Embryonic facial prominence (tissue), 1 donor: ENCODE measurements at regions not wholly inside any gene's neighbourhood (a gene's known extent, or its start where the extent isn't known, plus 50 kb on each side); places are given as distances from the start of the nearest gene placed in this dataset.

Source experiments
- DNase-seq: peaks from one replicate; pipeline ENCODE4 v3.0.0-alpha.2; 2016; ENCODE audit errors: extremely low spot score

DNA sequence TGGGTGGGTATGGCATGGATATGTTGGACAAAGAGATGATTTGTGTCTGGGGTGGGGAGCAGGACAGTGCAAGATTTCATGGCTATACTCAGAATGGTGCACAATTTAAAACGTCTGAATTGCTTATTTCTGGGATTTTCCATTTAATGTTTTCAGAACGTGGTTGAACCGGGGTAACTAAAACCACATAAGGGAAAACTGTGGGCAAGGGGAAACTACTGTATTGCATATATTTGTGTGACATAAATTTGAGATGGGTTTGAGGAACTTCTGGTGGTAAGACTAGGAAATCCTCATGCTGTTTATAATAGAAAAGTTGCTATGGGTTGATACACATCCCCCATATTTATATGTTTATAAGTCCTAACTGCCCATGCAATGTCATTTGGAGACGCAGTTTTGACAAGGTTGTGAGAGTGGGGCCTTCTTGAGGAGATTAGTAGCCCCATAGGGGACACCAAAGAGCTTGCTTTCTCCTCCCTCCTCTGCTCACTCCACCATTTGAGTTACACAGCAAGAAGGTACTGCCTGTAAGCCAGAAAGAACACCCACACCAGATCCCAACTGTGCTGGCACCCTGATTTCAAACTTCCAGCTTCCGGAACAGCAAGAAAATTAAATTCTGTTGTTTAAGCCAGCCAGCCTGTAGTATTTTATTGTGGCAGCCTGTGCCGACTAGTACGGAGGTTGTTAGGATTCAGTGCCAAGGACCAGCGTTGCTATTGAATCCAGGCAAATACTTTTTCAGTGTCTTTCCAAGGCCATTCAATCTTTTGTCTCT lies 2118.9 kb downstream of the MAT2B start:
- DNase-seq = no peak

- no peak for DNase-seq
Measured at GRCh38 chr5:165626161-165626560, 2120.7 kb downstream of the MAT2B start.

GRCh38 chr5:165627548-165628170 lies 2122.2 kb downstream of the MAT2B start:
- no peak for DNase-seq

- peak; percentile 13 for DNase-seq
Measured at GRCh38 chr5:165630261-165630778, 2124.9 kb downstream of the MAT2B start.

DNA sequence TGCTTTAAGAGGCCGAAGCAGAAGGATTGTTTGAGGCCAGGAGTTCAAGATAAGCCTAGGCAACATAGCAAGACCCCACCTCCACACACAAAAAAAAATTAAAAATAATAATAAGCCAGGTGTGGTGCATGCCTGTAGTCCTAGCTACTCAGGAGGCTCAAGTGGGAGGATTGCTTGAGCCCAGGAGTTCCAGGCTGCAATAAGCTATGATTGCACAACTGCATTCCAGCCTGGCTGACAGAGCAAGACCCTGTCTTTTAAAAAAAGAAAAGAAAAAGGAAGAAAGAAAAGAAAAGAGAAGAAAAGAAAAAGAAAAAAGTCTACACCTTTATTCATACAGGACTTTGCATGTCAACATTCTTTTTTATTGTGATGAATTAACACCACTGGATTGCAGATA lies 2125.8 kb downstream of the MAT2B start:
- no peak for DNase-seq

DNA sequence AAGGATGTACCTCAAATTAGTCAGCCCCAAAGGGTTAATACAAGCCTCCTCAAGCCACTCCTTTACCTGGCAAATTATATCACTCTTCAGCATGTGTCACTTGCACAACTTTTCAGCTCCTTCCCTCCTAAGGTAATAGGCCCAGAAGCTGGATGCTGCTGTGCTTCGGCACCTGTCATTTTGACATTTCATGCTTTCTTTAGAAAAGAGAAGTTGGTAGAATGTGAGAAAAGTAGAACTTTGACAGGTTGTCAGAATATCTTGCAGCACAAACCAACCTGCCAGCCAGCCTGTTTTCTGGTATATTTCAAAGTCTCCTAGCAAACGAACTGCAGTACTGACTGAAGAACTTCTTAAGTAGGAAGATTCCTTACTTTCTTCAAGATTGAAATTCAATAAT lies 2136.9 kb downstream of the MAT2B start:
- DNase-seq = no peak

- no peak for DNase-seq
Measured at GRCh38 chr5:165665735-165666400, 2160.4 kb downstream of the MAT2B start.

DNA sequence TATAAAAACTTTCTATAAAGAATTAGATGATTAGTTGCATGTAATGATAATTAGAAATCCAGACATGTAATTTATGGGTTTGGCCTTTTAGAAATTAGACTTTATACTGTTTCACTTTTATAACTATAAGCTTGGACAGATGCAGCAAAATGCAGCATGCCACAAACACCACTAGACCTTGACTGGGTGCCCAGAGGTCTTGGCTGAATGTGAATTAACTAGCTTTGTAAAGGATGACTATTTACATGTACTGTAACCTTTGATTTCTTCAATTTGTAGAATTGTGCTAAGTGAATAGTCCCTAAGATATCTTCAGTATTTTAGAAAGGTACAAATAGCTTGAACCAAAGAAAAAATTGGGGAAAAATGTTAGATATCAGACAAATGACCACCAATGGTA lies 2168.1 kb downstream of the MAT2B start:
- no peak for DNase-seq

DNA sequence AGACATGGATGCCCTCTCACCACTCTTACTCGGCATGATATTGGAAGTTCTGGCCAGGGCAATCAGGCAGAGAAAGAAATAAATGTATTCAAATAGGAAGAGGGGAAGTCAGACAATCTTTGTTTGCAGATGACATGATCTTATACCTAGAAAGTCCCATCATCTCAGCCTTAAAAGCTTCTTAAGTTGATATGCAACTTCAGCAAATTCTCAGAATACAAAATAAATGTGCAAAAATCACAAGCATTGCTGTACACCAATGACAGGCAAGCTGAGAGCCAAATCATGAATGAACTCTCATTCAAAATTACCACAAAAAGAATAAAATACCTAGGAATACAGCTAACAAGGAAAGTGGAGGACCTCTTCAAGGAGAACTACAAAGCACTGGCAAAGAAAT lies 2190.4 kb downstream of the MAT2B start:
- DNase-seq = no peak

DNA sequence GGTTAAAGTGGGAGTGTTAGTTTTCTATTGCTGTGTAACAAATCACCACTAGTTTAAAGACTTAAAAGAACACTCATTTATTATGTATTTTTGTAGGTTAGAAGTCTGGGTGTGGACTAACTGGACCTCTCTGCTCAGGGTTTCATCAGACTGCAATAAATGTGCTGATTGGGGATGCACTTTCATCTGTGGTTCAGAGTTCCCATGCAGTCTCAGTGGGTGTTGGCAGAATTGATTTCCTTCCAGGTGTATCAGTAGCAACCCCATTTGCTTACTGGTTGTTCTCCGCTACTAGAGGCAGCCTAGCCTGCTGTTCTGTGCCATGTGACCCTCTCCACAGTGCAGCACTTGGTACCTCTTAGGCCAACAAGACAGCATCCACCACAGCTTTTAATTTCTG lies 2200.5 kb downstream of the MAT2B start:
- no peak for DNase-seq

DNA sequence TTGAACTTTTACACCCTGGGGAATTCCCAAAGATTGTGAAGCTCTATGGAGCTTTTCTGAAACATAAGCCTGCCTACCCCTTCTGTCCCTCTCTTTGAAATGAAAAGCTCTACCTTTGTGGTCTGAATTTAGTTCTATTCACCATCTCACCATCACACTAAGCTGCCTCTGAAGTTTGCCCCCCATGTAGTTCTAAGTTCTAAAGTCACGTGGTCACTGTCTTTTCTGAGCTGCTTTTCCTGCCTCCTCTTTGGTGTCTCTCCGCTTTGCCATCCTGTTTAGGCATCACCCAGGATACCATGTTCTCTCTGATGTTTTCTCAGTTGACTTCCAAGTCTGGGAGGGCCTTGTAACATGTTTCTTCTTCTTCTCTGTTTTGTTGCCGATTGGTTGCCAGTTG lies 2206.6 kb downstream of the MAT2B start:
- no peak for DNase-seq

GRCh38 chr5:165714598-165714997 lies 2209.2 kb downstream of the MAT2B start:
- no peak for DNase-seq

DNA sequence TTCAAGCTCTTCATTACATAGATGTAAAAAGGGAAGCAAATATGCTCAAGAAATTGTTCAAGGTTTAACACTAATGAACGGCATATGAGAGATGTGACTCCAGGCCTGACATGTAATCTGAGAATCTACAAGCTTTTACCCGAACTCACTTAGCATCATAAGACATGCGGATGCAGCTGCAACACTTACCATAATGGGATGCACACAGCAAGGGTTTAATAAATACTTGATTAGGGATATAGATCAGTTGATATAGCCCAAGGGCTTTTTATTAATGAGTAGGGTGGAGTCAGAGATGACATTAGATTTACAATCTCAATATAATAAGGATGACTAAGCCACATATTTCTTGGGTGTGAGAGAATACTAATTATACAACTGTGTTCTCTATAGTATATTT lies 2215.5 kb downstream of the MAT2B start:
- no peak for DNase-seq

DNA sequence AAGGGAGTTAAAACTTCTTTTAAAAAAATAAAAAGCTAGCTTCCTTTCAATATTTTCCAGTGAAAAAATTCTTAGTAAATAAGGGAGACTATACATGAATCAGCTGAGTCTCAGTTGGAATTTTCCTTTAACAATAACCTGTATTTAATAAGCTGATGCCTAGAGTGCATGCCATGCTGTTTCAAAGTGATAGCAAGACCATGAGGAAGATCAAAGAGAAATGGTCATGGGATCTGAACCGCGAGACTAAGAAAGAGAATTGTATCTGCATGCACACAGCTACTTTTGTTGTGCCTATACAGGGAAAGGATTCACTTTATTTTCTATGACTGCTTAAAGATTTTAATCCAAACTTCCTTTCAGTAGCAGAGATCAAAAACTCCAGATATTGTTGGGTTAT lies 2217.0 kb downstream of the MAT2B start:
- DNase-seq = no peak

GRCh38 chr5:165723931-165724330 lies 2218.5 kb downstream of the MAT2B start:
- DNase-seq = no peak

DNA sequence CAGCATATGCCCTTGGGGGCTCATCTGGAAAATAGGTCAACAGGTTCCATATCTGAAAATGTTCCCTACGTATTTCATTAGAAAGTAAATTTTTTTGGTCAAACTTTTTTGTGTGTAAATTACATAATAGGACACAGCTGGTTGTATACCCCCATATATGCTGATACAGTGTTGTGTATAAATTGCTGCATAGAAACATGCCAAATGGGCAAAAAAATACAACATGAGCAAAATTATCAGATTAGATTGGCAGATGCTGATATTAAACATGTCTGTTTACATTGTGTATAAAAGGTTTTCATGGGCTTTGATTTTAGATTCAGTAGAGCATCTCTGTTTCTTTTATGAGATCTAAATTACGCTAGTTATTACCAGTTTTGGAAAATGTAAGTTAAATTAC lies 2223.0 kb downstream of the MAT2B start:
- DNase-seq = no peak

GRCh38 chr5:165735388-165735787 lies 2230.0 kb downstream of the MAT2B start:
- no peak for DNase-seq

DNA sequence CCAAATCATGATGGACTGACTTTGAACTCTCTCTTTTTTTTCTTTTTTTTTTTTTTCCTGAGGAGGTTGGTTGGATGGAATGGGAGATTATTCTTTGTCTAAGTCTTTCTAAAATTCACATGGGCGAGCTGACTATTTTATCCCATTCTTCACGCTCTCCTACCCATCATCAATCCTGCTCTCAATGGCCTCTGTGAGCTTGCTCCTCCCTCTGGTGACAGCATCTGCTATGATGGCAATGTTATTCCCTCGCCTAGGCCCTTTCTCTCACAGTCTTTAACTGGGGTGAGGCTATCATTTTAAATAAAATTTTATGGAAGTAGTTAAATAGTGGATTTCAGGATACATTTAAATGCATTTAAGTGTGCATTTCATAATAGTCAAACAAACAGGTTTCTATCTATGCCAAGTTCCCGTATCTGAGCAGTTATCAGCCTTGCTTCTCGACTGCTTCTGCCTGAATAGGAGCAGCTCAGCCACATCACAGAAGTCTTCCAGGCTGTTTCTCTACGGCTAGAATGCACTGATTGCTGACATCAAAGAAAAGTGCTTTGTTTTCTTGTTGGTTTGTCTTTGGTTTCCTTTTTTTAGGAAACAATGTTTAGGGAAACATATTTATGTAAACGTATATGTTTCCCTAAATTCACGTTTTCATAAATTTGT lies 2233.8 kb downstream of the MAT2B start:
- no peak for DNase-seq

DNA sequence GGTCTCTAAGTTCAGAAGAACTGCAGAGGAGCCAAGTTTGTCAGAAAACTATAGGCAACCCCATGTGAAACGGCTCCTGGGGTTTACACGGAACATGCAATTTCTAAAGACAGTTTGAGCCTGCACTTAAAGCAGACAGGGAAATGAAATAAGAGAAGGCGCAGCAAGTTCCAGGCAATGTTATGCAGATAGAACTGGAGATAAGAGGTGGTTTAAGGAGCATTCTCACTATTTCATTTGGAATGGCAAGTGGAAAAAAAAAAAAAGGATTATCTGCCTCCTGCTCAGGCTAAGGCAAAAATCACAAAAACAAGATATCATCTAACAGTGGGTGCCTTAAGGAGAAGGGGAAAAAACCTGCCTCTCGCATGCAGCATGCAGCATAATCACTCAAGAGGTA lies 2252.4 kb downstream of the MAT2B start:
- no peak for DNase-seq

DNA sequence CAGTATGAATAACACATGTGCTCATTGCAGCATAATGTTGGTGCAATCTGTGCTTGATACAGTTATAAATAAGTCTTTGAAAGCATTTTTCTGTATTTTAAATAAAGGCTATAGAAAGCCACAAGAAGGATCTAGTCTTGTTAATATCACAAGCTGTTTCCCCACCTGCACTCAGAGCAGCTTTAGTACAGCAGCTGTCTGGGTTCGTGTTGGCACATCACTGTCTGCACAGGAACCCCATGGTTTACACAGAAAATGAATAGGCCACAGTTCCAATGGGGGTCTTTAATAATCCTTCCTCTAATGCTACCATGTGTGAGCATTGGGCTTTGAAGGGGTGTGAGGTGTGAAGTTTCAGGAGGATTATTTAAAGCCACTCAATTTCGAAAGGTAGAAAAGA lies 2269.7 kb downstream of the MAT2B start:
- no peak for DNase-seq

DNA sequence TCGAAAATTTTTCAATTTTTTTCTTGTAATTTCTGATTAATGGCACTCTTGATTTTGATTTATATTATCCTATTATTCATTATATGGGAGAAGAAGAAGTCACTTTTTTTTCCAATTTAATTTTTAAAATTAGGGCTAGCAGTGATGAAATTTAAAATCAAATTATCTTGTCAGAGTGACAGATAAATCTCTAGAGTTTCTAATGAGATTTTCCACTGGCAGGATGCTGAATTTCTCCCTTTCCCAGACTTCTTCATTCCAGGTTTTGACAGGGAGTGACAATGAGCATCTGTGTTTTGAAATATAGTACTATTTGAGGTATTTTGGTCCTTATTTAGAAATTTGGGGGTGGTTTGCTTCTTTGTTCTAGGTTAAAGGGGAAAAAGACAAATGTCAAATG lies 2274.1 kb downstream of the MAT2B start:
- no peak for DNase-seq

- DNase-seq = no peak
Measured at GRCh38 chr5:165780901-165781300, 2275.5 kb downstream of the MAT2B start.
